ENCODE measurements at regions not wholly inside any gene's neighbourhood (a gene's known extent, or its start where the extent isn't known, plus 50 kb on each side); places are given as distances from the start of the nearest gene placed in this dataset.

DNA sequence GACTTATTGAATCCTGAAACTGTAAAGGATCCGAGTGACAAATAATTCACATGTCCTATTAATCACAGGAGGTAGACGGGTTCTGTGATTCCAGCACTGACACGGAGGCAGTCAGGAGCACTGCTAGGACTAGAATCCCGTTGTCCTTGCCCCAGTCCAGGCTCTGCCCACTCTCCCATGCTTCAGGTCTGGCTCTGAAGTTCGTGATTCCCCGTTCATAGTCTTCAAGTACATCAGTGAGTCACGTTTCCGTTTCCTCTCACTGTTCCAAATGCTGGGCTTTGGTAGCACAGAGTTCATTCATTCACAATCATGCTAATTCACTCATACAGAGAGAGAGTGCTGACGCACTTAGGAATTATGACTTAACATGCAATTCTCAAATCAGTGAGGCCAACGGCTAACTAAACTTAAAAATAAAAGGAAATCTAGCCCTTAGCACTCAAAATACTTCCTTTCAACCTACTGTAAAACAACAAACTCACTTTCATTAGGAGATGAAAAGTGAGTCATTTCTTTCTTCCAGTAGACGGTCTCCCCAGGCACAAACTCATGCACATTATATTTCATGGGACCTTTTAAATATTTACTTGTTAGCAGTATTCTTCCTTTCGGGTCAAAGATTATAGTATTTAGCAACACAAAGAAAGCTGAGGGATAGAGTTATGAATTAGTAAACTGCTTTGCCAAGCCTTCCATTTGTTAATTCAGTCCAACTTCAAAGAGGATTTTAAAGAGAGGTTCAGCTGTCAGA lies 94.0 kb upstream of the NHSL1 start (continued):
- TF ChIP-seq ZNF75D (CRISPR knock-in tag; IDR thresholded peaks at IDR 0.05; ENCODE audit: borderline replicate concordance): no peak
- no peak for TF ChIP-seq CCAR2 (optimal IDR thresholded peaks at IDR 0.05; ENCODE audit: low read depth, low read length)
- no peak for TF ChIP-seq NFATC3 (CRISPR knock-in tag; IDR thresholded peaks at IDR 0.05)
- TF ChIP-seq RNF2 (conservative IDR thresholded peaks at IDR 0.05; ENCODE audit: low read depth): no peak
- no peak for TF ChIP-seq ZNF383 (CRISPR knock-in tag; IDR thresholded peaks at IDR 0.05; ENCODE audit: borderline replicate concordance)
- TF ChIP-seq ZNF296 (CRISPR knock-in tag; conservative IDR thresholded peaks at IDR 0.05): no peak
- no peak for TF ChIP-seq NCOA5 (CRISPR knock-in tag; IDR thresholded peaks at IDR 0.05)
- no peak for TF ChIP-seq YY1 (IDR thresholded peaks at IDR 0.05; ENCODE audit: insufficient read depth, insufficient replicate concordance, low read depth, low read length)
- no peak for TF ChIP-seq FOXK1 (CRISPR knock-in tag; IDR thresholded peaks at IDR 0.05; ENCODE audit: borderline replicate concordance, low read depth)
- no peak; a peak in 1 of 4 replicates for TF ChIP-seq NR2F1 (CRISPR knock-in tag; IDR thresholded peaks at IDR 0.05)
- TF ChIP-seq ZNF264 (CRISPR knock-in tag; IDR thresholded peaks at IDR 0.05): peak; percentile 6; the same call in 1 of the 2 replicates
- peak; percentile 80 for TF ChIP-seq MED1 (CRISPR knock-in tag; IDR thresholded peaks at IDR 0.05)
- TF ChIP-seq NFIC (IDR thresholded peaks at IDR 0.05; ENCODE audit: low read length): peak; percentile 68; the same call in 1 of the 2 replicates
- TF ChIP-seq ZMAT5 (CRISPR knock-in tag; IDR thresholded peaks at IDR 0.05; ENCODE audit: borderline replicate concordance, low read depth): no peak
- no peak for TF ChIP-seq ZNF891 (CRISPR knock-in tag; IDR thresholded peaks at IDR 0.05)
- no peak for TF ChIP-seq NR1H2 (CRISPR knock-in tag; IDR thresholded peaks at IDR 0.05; ENCODE audit: borderline replicate concordance, low read depth)
- TF ChIP-seq BRD4 (CRISPR knock-in tag; IDR thresholded peaks at IDR 0.05): no peak
- TF ChIP-seq ZNF746 (CRISPR knock-in tag; IDR thresholded peaks at IDR 0.05): no peak
- no peak for TF ChIP-seq ZNF543 (CRISPR knock-in tag; IDR thresholded peaks at IDR 0.05)
- TF ChIP-seq ELF3 (CRISPR knock-in tag; IDR thresholded peaks at IDR 0.05): peak; percentile 75
- no peak for TF ChIP-seq ZNF18 (CRISPR knock-in tag; IDR thresholded peaks at IDR 0.05; ENCODE audit: insufficient replicate concordance)
- no peak for TF ChIP-seq ZFP1 (CRISPR knock-in tag; IDR thresholded peaks at IDR 0.05)
- TF ChIP-seq STAT6 (CRISPR knock-in tag; IDR thresholded peaks at IDR 0.05; ENCODE audit: borderline replicate concordance): peak; percentile 92
- TF ChIP-seq ZNF761 (CRISPR knock-in tag; conservative IDR thresholded peaks at IDR 0.05): 0 out of 2 replicates have a peak, but pooled peaks have one; percentile 51
